ENCODE measurements at regions not wholly inside any gene's neighbourhood (a gene's known extent, or its start where the extent isn't known, plus 50 kb on each side); places are given as distances from the start of the nearest gene placed in this dataset.
"Not testable (repeated sequence)": the region's sequence is repeated elsewhere in the genome, so short reads cannot be mapped to it uniquely, and the experiment has no call there.

DNA sequence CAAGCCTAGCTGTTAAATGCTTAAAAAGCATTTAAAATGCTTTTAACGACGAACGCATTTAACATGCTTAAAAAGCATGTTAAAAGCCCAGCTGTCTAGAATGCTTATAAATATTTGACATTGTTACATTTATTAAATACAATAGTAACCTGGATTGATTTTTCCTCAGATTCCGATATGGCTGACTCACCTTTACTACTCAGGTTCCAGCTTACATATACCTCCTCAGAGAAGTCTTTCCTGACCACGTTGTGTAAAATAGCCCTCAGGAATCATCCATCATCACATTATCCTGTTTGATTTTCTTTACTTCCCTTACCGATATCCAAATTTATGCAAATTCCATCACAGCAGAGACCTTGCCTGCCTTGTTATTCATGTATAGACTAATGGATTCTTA lies 51.4 kb downstream of the SLC41A2 start:
- no peak for DNase-seq (ENCODE audit: low read depth)

DNA sequence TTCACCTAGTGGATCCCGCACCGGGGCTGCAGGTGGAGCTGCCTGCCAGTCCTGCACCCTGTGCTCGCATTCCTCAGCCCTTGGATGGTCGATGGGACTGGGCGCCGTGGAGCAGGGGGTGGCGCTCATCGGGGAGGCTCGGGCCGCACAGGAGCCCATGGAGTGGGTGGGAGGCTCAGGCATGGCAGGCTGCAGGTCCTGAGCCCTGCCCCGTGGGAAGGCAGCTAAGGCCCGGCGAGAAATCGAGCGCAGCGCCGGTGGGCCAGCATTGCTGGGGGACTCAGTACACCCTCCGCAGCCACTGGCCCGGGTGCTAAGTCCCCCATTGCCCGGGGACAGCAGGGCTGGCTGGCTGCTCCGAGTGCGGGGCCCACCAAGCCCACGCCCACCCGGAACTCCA lies 52.6 kb downstream of the SLC41A2 start:
- not testable (repeated sequence) for DNase-seq (ENCODE audit: low read depth)

DNA sequence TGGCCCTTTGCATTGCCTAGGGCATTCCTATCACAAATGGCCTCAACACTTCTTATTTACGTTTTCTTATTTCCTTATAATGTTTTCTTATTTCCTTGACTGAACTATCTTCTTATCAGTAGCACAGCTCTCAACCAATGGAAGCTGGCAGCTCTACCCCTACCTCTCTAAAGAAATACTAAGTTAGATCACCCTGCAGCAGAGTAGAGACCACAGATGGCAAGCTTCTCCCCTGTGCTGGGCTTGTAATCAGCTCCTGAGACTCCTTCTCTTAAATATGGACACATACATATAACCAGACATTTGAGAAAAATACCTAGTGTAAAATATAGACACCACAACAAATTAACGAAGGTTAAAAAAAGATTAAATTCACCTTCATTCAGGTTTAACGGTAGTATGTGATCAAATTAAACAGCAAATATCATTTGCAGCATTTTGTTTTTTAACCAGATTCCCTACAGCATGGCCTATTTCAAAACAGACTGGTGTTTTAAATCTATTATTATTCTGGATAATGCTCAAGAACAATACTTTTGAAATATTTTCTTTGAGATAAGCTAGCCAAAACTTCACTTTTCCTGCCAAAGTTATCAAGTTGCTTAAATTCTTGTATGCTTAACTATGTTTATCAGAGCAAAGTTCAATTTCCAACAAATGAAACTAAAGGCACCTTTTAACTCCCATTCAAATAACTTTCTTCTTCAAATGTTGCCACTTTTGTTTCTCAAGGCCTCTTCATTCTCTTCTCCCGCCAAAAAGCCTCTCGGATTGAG lies 54.3 kb downstream of the SLC41A2 start:
- no peak for DNase-seq (ENCODE audit: low read depth)

DNA sequence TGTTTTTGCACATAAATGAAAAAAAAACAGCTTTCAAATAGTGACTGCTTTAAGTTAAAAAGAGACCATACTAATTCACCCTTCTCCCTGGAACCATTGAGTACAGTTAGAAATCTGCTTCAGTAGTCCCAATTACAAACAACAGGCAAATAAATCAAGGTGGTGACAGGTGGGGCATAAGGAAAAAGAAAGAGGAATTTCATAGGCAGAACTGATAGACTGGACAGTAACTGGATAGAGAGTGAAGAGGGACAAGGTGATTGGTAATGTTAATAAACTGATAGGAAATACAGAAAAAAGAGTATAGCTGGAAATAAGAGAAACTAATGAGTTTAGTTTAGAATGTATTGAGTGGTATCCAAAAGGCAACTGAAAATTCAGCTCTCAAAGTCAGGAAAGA lies 56.0 kb downstream of the SLC41A2 start:
- no peak for DNase-seq (ENCODE audit: low read depth)

DNA sequence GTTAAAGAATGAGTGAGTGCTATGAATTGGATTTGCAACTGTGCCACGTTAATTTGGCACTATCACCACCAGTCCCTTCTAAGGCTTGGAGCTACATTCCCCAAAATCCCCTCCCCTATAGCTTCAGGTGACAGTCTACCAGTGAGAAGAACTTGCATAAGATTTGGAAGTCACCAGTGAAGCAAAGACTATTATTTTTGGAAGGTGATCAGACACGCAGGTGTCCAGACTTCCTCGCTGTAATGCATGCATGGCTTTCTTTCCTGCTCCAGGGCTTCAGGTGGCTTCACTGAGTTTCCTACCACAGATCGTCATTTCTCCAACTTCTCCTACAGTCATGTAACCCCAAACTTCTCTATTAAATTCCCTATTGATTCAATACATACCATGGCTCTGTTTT lies 61.4 kb downstream of the SLC41A2 start:
- DNase-seq (ENCODE audit: low read depth): no peak

DNA sequence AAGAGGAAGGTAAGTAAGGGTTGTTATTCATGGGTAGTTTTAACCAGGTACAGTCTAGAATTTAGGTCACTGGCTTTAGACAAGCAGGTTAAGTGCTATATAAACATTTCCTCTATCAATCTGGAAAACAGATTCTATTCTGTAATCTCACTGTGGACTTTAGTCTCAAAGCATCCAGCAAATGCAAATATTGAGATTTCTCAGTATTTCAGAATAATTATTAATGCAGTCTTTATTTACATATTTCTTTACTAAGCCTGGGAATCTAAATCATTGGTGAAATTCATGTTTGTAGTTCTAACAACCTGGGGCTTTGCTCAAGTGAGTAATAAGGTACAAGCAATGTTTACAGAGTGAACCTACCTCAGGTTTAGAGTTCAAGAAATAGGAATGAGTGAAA lies 61.9 kb downstream of the SLC41A2 start:
- no peak for DNase-seq (ENCODE audit: low read depth)

DNA sequence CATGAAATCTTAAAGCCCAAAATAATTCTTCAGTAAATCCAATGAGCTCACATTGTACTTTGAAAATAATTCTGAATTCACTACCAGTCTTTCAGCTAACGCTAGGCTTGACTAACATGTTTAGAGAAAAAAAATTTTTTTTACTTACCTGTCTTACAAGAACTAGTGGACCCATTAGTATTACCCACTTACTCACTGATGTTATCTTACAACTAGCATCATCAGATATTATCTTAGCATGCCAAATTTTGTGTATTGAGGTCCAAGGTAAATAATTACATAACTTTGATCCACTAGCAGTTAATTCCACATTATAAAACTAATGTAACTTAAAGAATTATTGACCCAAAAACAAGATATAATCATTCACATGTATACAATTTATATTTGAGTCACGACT lies 62.7 kb downstream of the SLC41A2 start:
- DNase-seq (ENCODE audit: low read depth): no peak

DNA sequence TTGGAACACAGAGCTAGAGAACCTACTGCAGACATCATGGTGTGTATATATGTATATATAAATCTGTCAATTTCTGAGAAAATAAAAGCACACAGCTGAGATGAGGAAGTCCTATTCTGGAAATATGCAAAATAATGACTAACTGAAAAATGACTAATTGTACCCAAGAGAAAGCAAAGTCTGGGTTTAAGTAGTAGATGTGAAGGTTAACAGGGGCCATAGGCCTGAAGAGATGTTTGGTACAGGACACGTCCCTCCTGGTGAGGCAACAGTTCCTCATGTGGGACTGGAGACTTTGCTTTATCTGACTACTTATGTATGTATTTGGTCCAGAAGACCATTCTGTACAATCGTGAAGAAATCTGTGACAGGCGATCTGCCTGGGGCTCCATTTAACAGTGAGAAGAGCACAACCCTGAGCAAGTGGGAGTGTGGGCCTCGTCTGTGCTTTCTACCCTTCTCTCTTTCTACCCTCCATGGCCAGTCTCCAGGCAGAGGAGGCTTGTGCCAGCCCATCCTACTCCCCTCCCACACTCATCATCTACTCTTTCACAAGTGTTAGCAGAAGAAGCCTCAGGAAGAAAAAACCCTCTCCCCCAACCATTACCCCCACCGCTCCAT lies 67.5 kb downstream of the SLC41A2 start:
- DNase-seq (ENCODE audit: low read depth): no peak

DNA sequence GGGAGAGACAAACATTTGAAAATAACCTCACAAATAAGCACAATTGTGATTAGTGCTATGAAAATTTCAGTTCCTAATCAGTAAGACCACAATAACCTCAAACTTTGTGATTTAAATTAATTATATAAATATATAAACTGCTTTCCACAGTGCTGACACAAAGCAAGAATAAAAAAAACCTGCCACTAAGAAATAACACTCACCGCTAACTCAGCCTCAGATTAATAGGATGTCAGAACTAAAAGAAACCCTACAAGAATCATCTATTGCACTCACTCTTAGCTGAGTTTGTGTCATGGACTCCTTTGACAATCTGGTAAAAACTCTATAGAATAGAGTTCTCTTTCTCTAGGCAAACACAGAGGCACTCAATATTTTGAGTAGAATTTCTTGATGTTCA lies 68.4 kb downstream of the SLC41A2 start:
- DNase-seq (ENCODE audit: low read depth): no peak

DNA sequence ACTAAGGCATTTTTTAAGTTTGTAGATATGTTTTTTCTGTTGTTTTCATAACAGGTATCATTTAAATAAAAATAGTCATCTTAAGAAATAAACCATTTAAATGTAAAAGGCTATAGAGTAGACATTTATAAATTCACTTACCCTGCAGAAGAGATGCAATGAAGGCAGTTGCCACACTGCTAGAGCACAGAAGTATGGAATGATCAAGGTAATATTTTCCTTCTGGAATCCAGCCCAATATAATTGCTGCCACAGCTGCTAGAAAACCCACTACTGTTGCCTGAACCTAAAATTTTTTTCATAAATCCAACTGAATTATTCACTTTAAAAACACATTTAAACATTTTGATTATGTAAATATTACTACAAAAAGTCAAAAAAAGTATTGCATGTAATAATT lies 69.2 kb downstream of the SLC41A2 start:
- no peak for DNase-seq (ENCODE audit: low read depth)

DNA sequence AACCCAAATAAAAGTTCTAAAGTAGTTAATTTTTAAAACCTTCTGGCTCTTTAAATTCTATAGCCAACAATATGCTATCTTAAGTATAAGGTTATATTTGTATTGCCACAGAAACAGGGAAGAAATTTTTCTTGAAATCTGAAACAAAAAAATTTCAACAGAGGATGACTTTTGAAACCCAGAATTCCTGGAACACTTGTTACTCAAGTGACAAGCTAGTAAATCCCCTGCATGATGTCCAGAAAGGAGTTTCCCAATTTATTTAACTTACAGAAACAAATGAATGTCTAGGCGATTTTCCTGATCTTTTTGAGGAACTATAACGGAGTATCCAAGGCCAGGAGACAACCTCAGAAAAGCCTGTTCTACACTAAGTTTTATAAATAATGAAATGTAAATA lies 69.6 kb downstream of the SLC41A2 start:
- DNase-seq (ENCODE audit: low read depth): no peak

DNA sequence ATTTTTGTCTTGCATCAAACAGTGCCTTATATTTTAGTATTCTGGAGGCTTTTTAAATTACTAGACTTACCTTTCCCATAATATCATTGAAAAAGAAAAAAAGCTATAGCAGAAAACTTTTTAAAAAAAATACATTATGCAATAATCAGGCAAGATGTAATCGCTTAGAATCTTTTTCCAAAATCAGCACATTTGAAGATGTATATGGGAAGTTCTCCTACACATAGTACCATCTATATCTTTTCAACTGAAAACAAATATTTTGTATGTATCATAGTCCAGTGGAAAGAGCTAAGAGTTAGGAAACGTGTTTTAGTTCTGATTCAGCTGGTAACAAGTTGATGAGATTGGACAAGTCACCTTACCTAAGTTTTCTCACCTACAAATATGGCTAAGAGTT lies 70.6 kb downstream of the SLC41A2 start:
- DNase-seq (ENCODE audit: low read depth): no peak

DNA sequence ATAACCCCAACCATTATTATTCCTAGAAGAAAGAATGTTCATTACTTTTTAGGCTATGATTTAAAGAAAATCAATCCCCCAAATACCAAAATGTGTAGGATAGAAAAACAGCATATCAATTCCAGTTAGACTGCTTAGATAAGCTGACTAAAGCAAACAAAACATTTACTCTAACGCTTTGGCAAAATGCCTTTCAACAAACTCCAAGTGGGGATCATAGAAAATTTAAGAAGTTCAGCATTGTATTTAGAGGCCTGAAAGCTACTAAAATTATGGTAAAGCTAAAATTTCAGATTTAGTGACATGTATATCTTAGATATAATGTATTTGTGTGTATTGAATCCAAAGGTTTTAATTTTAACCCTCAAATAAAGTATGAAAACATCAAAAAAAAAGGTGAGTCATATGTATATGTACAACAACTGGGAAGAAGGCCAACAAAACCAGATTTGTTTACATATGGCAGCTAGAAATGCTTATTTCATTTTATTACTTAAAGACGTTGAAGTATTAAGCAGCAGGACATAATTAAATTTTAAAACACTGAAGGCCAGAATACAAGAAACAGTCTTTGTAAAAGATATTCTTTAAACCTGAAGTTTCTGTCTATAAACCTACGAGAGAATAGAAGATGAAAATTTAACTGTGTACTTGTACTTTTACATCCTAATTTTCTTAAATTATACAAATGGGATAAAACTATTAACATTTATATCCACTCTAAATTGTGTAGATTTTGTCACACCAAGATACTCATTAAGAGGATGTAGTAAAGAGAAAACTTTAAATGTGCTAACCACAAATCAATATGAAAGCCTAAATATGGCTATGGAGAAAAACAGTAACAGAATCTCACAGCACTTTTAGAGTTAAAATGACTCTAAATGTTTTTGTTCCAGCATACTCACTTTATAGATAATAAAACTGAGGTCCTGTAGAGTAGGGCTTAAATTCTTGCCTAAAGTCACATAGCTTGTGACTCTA lies 71.4 kb downstream of the SLC41A2 start:
- DNase-seq (ENCODE audit: low read depth): peak; percentile 42

DNA sequence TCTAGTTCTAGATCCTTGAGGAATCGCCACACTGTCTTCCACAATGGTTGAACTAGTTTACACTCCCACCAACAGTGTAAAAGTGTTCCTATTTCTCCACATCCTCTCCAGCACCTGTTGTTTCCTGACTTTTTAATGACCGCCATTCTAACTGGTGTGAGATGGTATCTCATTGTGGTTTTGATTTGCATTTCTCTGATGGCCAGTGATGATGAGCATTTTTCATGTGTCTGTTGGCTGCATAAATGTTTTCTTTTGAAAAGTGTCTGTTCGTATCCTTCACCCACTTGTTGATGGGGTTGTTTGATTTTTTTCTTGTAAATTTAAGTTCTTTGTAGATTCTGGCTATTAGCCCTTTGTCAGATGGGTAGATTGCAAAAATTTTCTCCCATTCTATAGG lies 79.2 kb downstream of the SLC41A2 start:
- DNase-seq (ENCODE audit: low read depth): not testable (repeated sequence)

DNA sequence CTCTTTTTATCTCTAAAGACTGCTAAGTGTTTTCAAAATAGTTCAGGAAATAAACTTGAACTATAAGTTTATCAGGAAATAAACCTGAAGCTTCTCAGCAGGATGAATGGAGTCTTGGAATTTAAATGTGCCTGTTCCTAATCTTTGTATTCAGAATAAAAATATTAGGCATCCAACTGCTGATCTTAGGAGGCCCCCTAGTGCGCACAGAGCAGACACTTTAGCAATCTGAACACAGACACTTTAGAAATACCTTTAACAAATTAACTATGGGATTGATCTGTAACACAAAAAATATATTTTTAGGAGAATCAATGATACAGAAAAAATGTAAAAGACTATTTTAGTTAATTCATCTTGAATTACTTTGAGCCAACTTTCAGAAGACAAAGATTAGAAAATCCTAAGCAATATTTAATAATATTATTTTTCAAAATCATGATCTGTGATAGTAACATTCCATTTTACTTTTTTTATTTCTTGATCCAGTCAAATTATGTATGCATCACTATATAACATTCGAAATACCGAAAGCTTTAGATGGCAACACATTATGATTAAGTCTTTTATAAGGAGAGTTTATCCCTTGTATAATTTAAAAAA lies 80.9 kb downstream of the SLC41A2 start:
- DNase-seq (ENCODE audit: low read depth): peak; percentile 26

DNA sequence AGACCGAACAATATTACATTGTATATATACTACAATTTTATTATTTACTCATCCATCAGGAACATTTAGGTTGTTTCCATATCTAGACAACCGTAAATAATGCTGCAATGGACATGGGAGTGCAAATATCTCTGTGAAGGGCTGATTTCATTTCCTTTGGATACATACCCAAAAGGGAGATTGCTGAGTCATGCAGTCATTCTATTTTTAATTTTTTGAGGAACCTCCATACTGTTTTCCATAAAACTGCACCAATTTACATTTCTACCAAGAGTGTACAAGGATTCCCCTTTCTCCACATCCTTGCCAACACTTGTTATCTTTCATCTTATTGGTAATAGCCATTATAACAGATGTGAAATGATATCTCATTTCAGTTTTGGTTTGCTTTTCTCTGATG lies 84.7 kb downstream of the SLC41A2 start:
- DNase-seq (ENCODE audit: low read depth): no peak

DNA sequence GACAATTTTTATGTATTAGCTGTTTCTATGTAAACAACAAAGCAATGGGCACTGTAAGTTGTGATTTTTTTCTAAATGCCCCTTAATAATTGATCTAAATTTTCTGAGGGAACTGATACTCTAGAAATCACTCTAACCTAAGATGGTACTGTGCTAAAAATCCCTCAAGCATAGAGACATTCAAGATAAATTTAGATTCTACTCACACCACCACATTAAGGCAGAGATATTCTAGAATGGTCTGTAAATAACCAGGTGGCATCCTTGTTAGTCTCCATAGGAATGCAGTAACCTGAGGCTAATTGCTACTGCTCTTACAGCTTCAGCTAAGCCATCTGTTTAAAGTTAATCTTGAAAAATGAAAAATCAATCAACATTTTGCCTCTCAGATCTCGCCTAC lies 87.3 kb downstream of the SLC41A2 start:
- no peak for DNase-seq (ENCODE audit: low read depth)

DNA sequence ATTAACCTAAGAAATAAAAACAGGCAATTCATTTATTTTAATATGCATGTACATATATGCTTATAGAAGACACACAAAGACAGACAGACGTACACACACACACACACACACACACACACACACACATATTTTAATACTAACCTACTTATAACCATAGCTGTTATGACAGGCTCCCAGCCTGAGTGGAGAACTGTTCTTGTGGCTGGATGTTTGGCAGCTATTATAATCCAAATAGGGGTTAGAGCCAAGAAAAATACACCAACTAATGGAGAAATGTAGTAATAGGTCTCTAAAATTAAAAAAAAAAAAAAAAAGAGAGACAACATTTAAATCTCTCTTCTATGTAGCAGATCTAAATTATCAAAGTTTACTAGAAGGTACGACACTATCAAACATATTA lies 91.8 kb downstream of the SLC41A2 start:
- peak; percentile 12 for DNase-seq (ENCODE audit: low read depth)

DNA sequence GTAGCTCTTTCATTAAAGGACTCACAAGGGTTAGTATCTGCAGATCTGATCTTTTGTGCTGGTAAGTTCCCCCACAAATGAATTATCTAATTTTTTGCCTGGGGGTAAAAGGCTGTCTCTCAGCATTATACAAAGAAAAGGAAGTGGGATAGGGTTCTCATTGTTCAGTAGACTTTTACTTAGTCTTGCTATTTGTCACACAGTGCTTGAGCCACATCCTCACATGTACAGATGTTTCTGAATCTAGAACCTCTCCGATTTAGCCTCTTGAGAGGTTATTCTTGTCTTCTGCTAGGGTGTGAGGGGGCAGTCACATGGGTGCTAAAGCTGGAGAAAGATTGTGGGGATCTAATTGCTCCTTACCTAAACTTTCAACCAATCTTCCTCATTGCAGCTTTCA lies 93.0 kb downstream of the SLC41A2 start:
- DNase-seq (ENCODE audit: low read depth): no peak

DNA sequence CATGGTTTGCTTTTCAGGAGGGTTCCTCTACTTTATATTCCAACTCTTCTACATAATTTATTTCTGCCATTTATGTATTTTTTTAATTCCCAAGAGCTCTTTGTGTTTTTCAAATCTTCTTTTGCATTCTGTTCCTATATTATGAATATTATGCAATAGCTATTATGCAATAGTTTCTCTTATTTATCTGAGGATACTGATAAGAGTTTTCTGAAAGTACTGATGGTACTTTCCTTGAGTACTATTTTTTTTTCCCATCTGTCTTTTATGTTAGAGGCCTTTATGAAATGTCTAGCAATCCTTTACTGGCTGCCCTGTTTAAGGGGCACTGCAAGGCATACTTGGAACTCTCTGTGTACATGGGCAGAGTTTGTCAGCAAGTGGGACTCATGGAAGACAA lies 93.4 kb downstream of the SLC41A2 start:
- DNase-seq (ENCODE audit: low read depth): no peak

DNA sequence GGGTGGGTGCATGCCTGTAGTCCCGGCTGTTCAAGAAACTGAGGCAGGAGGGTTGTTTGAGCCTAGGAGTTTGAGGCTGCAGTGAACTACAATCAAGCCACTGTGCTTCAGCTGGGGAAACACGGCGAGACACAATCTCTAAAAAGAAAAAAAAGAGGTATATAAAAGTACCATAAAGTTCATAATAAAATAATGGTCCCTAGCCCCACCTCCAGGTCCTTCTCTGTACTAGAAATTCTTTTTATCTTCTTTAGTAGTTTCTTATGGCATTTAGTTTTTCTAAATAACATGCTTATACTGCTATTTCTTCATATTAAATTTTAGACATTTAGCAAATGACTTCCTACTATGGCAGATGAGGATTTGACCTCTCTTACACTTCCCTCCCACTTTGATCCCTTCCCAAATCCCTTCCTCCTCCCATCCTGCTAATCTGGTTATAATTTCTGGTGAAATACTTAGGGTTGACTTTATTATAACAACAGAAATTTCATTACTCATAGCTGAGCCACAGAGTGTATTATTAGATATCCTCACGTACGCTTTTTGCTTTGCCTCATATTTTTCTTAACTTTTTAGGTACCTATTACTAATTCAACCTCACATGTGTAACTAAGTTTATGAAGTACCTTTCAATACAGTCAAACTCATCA lies 94.7 kb downstream of the SLC41A2 start:
- no peak for DNase-seq (ENCODE audit: low read depth)
